ENCODE measurements at regions not wholly inside any gene's neighbourhood (a gene's known extent, or its start where the extent isn't known, plus 50 kb on each side); places are given as distances from the start of the nearest gene placed in this dataset.

DNA sequence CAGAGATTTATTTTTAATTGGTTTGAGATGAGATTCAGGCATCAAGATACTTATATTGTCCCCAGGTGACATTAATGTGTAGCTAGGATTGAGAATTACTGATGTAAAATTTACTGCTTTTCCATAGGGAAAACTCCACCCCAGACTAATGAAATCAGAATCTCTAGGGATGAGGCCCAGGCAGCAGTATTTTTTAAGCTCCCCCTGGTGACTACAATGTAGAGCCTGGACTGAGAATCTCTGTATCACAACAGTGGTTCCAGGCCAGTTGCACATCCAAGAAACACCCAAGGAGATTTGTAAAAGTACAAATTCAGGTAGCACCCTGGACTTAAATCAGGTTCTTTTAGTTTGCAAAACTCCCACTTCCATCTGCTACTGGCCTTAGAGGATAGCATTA lies 185.7 kb downstream of the MARCHF11 start:
- ChIA-PET CTCF (no interaction called here), POLR2A (ENCODE audit: low non-redundant PET) (interaction anchor here (0.7 kb wide), 1 partner anchor 673 kb away, joined by 3 read pairs; no protein-coding TSS in a partner anchor)
- H3K27ac ChIP-seq, result no peak overlapping the region
- TF ChIP-seq, protein P1, sequence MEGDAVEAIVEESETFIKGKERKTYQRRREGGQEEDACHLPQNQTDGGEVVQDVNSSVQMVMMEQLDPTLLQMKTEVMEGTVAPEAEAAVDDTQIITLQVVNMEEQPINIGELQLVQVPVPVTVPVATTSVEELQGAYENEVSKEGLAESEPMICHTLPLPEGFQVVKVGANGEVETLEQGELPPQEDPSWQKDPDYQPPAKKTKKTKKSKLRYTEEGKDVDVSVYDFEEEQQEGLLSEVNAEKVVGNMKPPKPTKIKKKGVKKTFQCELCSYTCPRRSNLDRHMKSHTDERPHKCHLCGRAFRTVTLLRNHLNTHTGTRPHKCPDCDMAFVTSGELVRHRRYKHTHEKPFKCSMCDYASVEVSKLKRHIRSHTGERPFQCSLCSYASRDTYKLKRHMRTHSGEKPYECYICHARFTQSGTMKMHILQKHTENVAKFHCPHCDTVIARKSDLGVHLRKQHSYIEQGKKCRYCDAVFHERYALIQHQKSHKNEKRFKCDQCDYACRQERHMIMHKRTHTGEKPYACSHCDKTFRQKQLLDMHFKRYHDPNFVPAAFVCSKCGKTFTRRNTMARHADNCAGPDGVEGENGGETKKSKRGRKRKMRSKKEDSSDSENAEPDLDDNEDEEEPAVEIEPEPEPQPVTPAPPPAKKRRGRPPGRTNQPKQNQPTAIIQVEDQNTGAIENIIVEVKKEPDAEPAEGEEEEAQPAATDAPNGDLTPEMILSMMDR (conservative IDR thresholded peaks at IDR 0.05; ENCODE audit: low read depth), result no peak
- DNase-seq (ENCODE audit: low spot score), result no peak

DNA sequence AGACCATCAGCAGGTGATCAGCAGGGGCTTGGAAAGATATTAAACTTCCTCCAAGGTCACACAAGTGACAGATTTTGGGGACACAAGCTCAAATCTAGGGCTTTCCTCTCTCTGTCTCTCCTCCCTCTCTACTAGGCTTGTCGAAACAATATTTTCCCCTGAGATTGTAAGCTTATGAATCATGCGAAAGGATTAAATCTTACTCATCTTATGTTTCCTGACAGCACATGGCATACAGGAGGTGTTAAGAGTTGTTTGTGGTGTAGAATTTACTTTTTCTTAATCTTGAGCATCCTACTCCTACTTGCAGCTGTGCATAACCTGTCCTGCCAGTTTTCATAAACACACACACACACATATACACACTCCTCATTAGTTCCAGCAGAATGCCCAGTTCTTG lies 186.3 kb downstream of the MARCHF11 start:
- DNase-seq (ENCODE audit: low spot score), result peak; percentile 50
- TF ChIP-seq, protein P1 (conservative IDR thresholded peaks at IDR 0.05; ENCODE audit: low read depth), result no peak
- ChIA-PET CTCF (no interaction called here), POLR2A (ENCODE audit: low non-redundant PET) (interaction anchor here (0.7 kb wide), 1 partner anchor 674 kb away, joined by 3 read pairs; no protein-coding TSS in a partner anchor)
- H3K27ac ChIP-seq, result no peak overlapping the region

DNA sequence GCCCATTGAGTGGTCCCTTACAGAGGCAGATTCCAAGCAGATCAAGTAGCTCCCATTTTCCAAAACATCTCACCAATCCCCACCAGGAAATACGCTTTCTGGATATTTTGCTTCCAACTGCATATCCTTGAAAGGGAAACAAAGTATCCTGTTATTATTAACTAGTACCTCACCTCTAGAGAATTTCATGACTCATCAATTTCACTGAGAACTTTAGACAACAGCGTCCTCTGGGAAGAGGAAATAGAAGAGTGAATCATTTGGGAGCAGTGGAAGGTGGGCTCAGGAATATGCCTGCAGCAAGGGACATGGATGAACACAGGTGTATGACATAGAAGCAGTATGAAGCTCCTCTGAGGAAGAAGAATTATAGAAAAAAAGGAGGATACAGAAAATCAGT lies 186.7 kb downstream of the MARCHF11 start:
- TF ChIP-seq, protein P1 (conservative IDR thresholded peaks at IDR 0.05; ENCODE audit: low read depth), result no peak
- ChIA-PET POLR2A (ENCODE audit: low non-redundant PET) (interaction anchor here (0.7 kb wide), 1 partner anchor 674 kb away, joined by 3 read pairs; no protein-coding TSS in a partner anchor), CTCF (no interaction called here)
- DNase-seq (ENCODE audit: low spot score), result peak; percentile 20
- no peak overlapping the region for H3K27ac ChIP-seq

DNA sequence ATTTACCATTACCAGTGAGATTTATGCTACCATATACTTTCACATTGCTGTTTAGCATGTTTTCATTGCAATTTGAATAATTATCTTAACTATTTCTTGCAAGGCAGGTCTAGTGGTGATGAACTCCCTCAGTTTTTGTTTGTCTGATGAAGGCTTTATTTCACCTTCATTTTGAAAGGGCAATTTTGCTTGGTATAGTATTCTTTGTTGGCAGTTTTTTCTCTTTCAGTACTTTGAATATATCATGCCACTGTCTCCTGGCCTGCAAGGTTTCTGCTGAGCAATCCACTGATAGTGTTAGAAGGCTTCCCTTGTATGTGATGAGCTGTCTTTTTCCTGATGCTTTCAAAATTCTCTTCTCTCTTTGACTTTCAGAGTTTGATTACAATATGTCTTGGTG lies 188.0 kb downstream of the MARCHF11 start:
- ChIA-PET CTCF (no interaction called here), POLR2A (ENCODE audit: low non-redundant PET) (no interaction called here)
- TF ChIP-seq, protein P1 (conservative IDR thresholded peaks at IDR 0.05; ENCODE audit: low read depth), result no peak
- no peak for DNase-seq (ENCODE audit: low spot score)
- no peak overlapping the region for H3K27ac ChIP-seq
